Stomach (tissue), 8 donors: ENCODE measurements at regions not wholly inside any gene's neighbourhood (a gene's known extent, or its start where the extent isn't known, plus 50 kb on each side); places are given as distances from the start of the nearest gene placed in this dataset.

ENCODE experiments used
- DNase-seq, 2 donors: peaks; one replicate each; pipeline versions ENCODE4 v3.0.0 to v3.0.0-alpha.2; 2013 to 2019
- H3K27ac ChIP-seq, 5 donors: fragments of 200-600 bp in 4 of 5; sonication (generic) in 4 of 5; one replicate each; pipeline ENCODE4 v1.5.1; 2013 to 2019; ENCODE audit warnings: mild to moderate bottlenecking in 1 of 5, moderate library complexity in 1 of 5
- H3K27me3 ChIP-seq, 3 donors: fragments of 200-600 bp; sonication (generic); one replicate each; pipeline ENCODE4 v1.5.1; 2017 to 2019; ENCODE audit warnings: mixed run types in 1 of 3
- H3K36me3 ChIP-seq, 4 donors: fragments of 200-600 bp; sonication (generic); 1 replicate in 3 of 4; 2 replicates in 1 of 4; pipeline ENCODE4 v1.5.1; 2016 to 2019
- H3K4me1 ChIP-seq, 4 donors: fragments of 200-600 bp; sonication (generic); one replicate each; pipeline ENCODE4 v1.5.1; 2016 to 2019
- H3K4me3 ChIP-seq, 4 donors: fragments of 200-600 bp; sonication (generic) in 3 of 4; one replicate each; pipeline ENCODE4 v1.5.1; 2016 to 2019; ENCODE audit warnings: mild to moderate bottlenecking in 1 of 4
- H3K9me3 ChIP-seq, 4 donors: fragments of 200-600 bp; sonication (generic); one replicate each; pipeline ENCODE4 v1.5.1; 2016 to 2019
- CTCF ChIP-seq, 7 experiments: fragments of 450-650 bp in 4 of 7; fragments of 200-600 bp in 3 of 7; sonication (generic) in 3 of 7; IDR thresholded peaks; one replicate each; pipeline ENCODE4 v1.5.1; 2016 to 2019; ENCODE audit warnings: antibody characterized with exemption in 7 of 7, control low read depth in 2 of 7, mild to moderate bottlenecking in 1 of 7
- EP300 ChIP-seq: sonication (generic); formaldehyde crosslinking; IDR thresholded peaks from one replicate; pipeline ENCODE4 v1.6.1; 2017; ENCODE audit warnings: antibody characterized with exemption
- POLR2A ChIP-seq, 4 donors: fragments of 450-650 bp; IDR thresholded peaks; one replicate each; pipeline ENCODE4 v1.6.1; 2016; ENCODE audit warnings: antibody characterized with exemption in 4 of 4, control low read depth in 2 of 4, mild to moderate bottlenecking in 1 of 4, moderate library complexity in 1 of 4
- POLR2AphosphoS5 ChIP-seq, 3 donors: sonication (generic); formaldehyde crosslinking; IDR thresholded peaks; one replicate each; pipeline ENCODE4 v1.6.1; 2016; ENCODE audit warnings: antibody characterized with exemption in 3 of 3
- WGBS, 5 donors: extraction: QIAGEN DNeasy Blood & Tissue Kit in 3 of 5; methylation state at CpG; one replicate each; pipeline versions ENCODE4 v1.1.5 to v1.1.7; 2013 to 2018; 5-methylcytosine and 5-hydroxymethylcytosine counted together
- intact Hi-C: fragments of 100-400 bp; cut with DNase I; formaldehyde crosslinking; loops from one replicate; pipeline ENCODE4 v1.15.1; 2023; ENCODE audit warnings: low total_unique reads
- donor health status: healthy with polysubstance abuse.
- donor health status: Bipolar disorder and iron deficiency.
- donor health status: healthy.

- Histone ChIP-seq H3K4me1 (peaks cover 17 to 61% (median 42%) of the 10 kb centered on the region in 4 donors), H3K36me3 (no peaks in the 10 kb centered on the region)
These were observed 152.3 kb upstream of the RAB4A start for GRCh38 chr1:229118477-229119061.

GRCh38 chr1:229119161-229119560, 151.8 kb upstream of the RAB4A start:
- Histone ChIP-seq H3K4me3 (no peak overlapping the region), H3K27ac (peak overlapping the region in 4 of 5 donors; percentile 58 to 85 (median 83)), H3K27me3 (no peaks in the 10 kb centered on the region), H3K9me3 (no peaks in the 10 kb centered on the region), H3K36me3 (no peaks in the 10 kb centered on the region), H3K4me1 (peaks cover 19 to 61% (median 40%) of the 10 kb centered on the region in 4 donors)
- intact Hi-C loops = no loop called here
- 82 to 96% (median 84%) methylated on average over 6 of the region's 6 CpGs for WGBS, 5 donors
- TF ChIP-seq EP300 (no peak), POLR2A (IDR thresholded peaks at IDR 0.05) (no peak), CTCF (IDR thresholded peaks at IDR 0.05) (no peak), POLR2AphosphoS5 (IDR thresholded peaks at IDR 0.05) (no peak)
- no peak for DNase-seq

More at GRCh38 chr1:229118477-229119061, 152.3 kb upstream of the RAB4A start:
- no peak for DNase-seq
- no peak overlapping the region for H3K4me3 ChIP-seq
- intact Hi-C loops = no loop called here
- no peak for TF ChIP-seq CTCF (IDR thresholded peaks at IDR 0.05)
- no peak for TF ChIP-seq EP300
- no peak for TF ChIP-seq POLR2AphosphoS5 (IDR thresholded peaks at IDR 0.05)
- TF ChIP-seq POLR2A (IDR thresholded peaks at IDR 0.05) = no peak
- peak overlapping the region; percentile 58 to 85 (median 81) for H3K27ac ChIP-seq
- H3K9me3 ChIP-seq = no peaks in the 10 kb centered on the region
- no peaks in the 10 kb centered on the region for H3K27me3 ChIP-seq
- WGBS, 5 donors = 79 to 92% (median 84%) methylated on average over 3 of the region's 3 CpGs

GRCh38 chr1:229119876-229120275, 151.0 kb upstream of the RAB4A start:
- 82 to 92% (median 87%) methylated on average over 8 of the region's 8 CpGs for WGBS, 5 donors
- H3K27ac ChIP-seq = peak overlapping the region in 1 of 5 donors; percentile 85
- H3K4me1 ChIP-seq = peaks cover 21 to 61% (median 42%) of the 10 kb centered on the region in 4 donors
- intact Hi-C loops = no loop called here
- no peaks in the 10 kb centered on the region for H3K9me3 ChIP-seq
- DNase-seq = no peak
- H3K4me3 ChIP-seq = no peak overlapping the region
- no peaks in the 10 kb centered on the region for H3K27me3 ChIP-seq
- no peak for TF ChIP-seq POLR2A (IDR thresholded peaks at IDR 0.05)
- TF ChIP-seq EP300 = no peak
- TF ChIP-seq POLR2AphosphoS5 (IDR thresholded peaks at IDR 0.05) = no peak
- no peak for TF ChIP-seq CTCF (IDR thresholded peaks at IDR 0.05)
- no peaks in the 10 kb centered on the region for H3K36me3 ChIP-seq

- Histone ChIP-seq H3K4me1 (peaks cover 19 to 56% (median 33%) of the 10 kb centered on the region in 4 donors), H3K27me3 (no peaks in the 10 kb centered on the region), H3K4me3 (no peak overlapping the region), H3K27ac (peak overlapping the region in 1 of 5 donors; percentile 85), H3K36me3 (no peaks in the 10 kb centered on the region), H3K9me3 (no peaks in the 10 kb centered on the region)
- no peak for TF ChIP-seq EP300
- no peak for TF ChIP-seq POLR2A (IDR thresholded peaks at IDR 0.05)
- no peak for TF ChIP-seq CTCF (IDR thresholded peaks at IDR 0.05)
- no peak for TF ChIP-seq POLR2AphosphoS5 (IDR thresholded peaks at IDR 0.05)
- no peak for DNase-seq
- 47 to 61% (median 53%) methylated on average over 11 of the region's 11 CpGs for WGBS, 5 donors
- intact Hi-C loops = no loop called here
These were observed 149.0 kb upstream of the RAB4A start for GRCh38 chr1:229121845-229122436.
